T-cell (primary cell): ENCODE measurements at regions not wholly inside any gene's neighbourhood (a gene's known extent, or its start where the extent isn't known, plus 50 kb on each side); places are given as distances from the start of the nearest gene placed in this dataset.
"Not testable (repeated sequence)": the region's sequence is repeated elsewhere in the genome, so short reads cannot be mapped to it uniquely, and the experiment has no call there.

Experiments
- ATAC-seq, 4 experiments: fragments of 200-7000 bp in 3 of 4; fragments of 150-1000 bp in 1 of 4; cut with Tn5 transposase; replicated peaks in 1 of 4; 1 replicate in 3 of 4; 2 replicates in 1 of 4; pipeline ENCODE4 v1.10.0; 2021; ENCODE audit warnings: moderate library complexity in 3 of 4, mild to moderate bottlenecking in 2 of 4, moderate number of reproducible peaks in 1 of 4
- CTCF ChIA-PET, 2 donors: fragments of 300-600 bp; sonication (Branson Sonifier 250); formaldehyde crosslinking; loops; one replicate each; lab custom pipeline; 2022; ENCODE audit warnings: antibody characterized with exemption in 2 of 2; lab: Charles Lee
- POLR2A ChIA-PET, 2 donors: fragments of 300-600 bp; sonication (Branson Sonifier 250); formaldehyde crosslinking; loops; one replicate each; lab custom pipeline; 2022; ENCODE audit warnings: antibody characterized with exemption in 2 of 2; lab: Charles Lee
- DNase-seq, 35 experiments: peaks; one replicate each; pipeline versions ENCODE4 v3.0.0 to v3.0.0-alpha.2; 2013 to 2023
- H3K27ac ChIP-seq: one replicate; pipeline ENCODE4 v1.5.1; 2013; ENCODE audit warnings: low read length
- H3K27me3 ChIP-seq, 2 experiments: replicated peaks in 1 of 2; 1 replicate in 1 of 2; 2 replicates in 1 of 2; pipeline versions ENCODE4 v1.6.1 to v1.7.0; 2013; ENCODE audit warnings: low read length in 1 of 2, mixed read lengths in 1 of 2; ENCODE audit not compliant: control insufficient read depth in 2 of 2, insufficient read depth in 2 of 2; ENCODE audit errors: extremely low read depth in 1 of 2
- H3K36me3 ChIP-seq, 2 donors: 1 replicate in 1 of 2; 2 replicates in 1 of 2; pipeline versions ENCODE4 v1.6.1 to v1.7.0; 2013; ENCODE audit warnings: low read length in 1 of 2; ENCODE audit not compliant: control insufficient read depth in 2 of 2, insufficient read depth in 1 of 2; ENCODE audit errors: extremely low read depth in 1 of 2
- H3K4me1 ChIP-seq, 2 experiments: 1 replicate in 1 of 2; 2 replicates in 1 of 2; pipeline versions ENCODE4 v1.6.1 to v1.7.0; 2013; ENCODE audit warnings: low read length in 2 of 2, mixed read lengths in 1 of 2; ENCODE audit not compliant: insufficient read depth in 2 of 2, control insufficient read depth in 1 of 2; ENCODE audit errors: extremely low read depth in 1 of 2
- H3K4me3 ChIP-seq, 2 donors: 1 replicate in 1 of 2; 2 replicates in 1 of 2; pipeline versions ENCODE4 v1.5.1 to v1.7.0; 2013; ENCODE audit warnings: mild to moderate bottlenecking in 2 of 2, low read length in 1 of 2, moderate library complexity in 1 of 2; ENCODE audit not compliant: control insufficient read depth in 1 of 2; ENCODE audit errors: extremely low read depth in 1 of 2
- H3K9me3 ChIP-seq: 2 replicates; pipeline ENCODE4 v1.7.0; 2013
- H3K27ac Mint-ChIP-seq, 2 donors: one replicate each; pipeline ENCODE4 v1.8.0; 2020 to 2021; ENCODE audit warnings: mild to moderate bottlenecking in 2 of 2, mixed read lengths in 2 of 2
- H3K27me3 Mint-ChIP-seq, 2 donors: one replicate each; pipeline ENCODE4 v1.8.0; 2021 to 2022; ENCODE audit warnings: mixed read lengths in 2 of 2
- H3K36me3 Mint-ChIP-seq: one replicate; pipeline ENCODE4 v1.8.0; 2021; ENCODE audit warnings: mixed read lengths
- H3K4me1 Mint-ChIP-seq, 3 donors: one replicate each; pipeline ENCODE4 v1.8.0; 2020 to 2022; ENCODE audit warnings: mixed read lengths in 3 of 3, mild to moderate bottlenecking in 1 of 3
- H3K4me3 Mint-ChIP-seq, 3 donors: one replicate each; pipeline ENCODE4 v1.8.0; 2020 to 2022; ENCODE audit warnings: mild to moderate bottlenecking in 3 of 3, mixed read lengths in 3 of 3, moderate library complexity in 3 of 3
- H3K9me3 Mint-ChIP-seq, 3 donors: one replicate each; pipeline ENCODE4 v1.8.0; 2020 to 2022; ENCODE audit warnings: mixed read lengths in 3 of 3
- WGBS: methylation state at CpG from one replicate; pipeline ENCODE4 v1.1.5; 2013; ENCODE audit warnings: missing lambda C conversion rate; ENCODE audit not compliant: insufficient coverage; 5-methylcytosine and 5-hydroxymethylcytosine counted together

GRCh38 chr6:61585504-61585903 lies 700.5 kb downstream of the KHDRBS2 start:
- no peaks in the 10 kb centered on the region for H3K4me1 ChIP-seq
- CTCF ChIA-PET = no interaction called here
- peaks cover 0 to 25% (median 22%) of the 10 kb centered on the region in 3 donors for H3K9me3 Mint-ChIP-seq
- no peaks in the 10 kb centered on the region for H3K36me3 Mint-ChIP-seq
- POLR2A ChIA-PET = no interaction called here
- no peaks in the 10 kb centered on the region for H3K36me3 ChIP-seq
- H3K9me3 ChIP-seq = peaks cover 2% of the 10 kb centered on the region
- DNase-seq (no peak), ATAC-seq (no peak)
- no peak overlapping the region for H3K4me3 ChIP-seq
- H3K27me3 ChIP-seq = no peaks in the 10 kb centered on the region
- H3K27me3 Mint-ChIP-seq = no peaks in the 10 kb centered on the region
- H3K4me3 Mint-ChIP-seq = no peak overlapping the region
- no peak overlapping the region for H3K27ac Mint-ChIP-seq
- no CpG with 5 or more reads among the region's 2 CpGs for WGBS
- no peak overlapping the region for H3K27ac ChIP-seq
- H3K4me1 Mint-ChIP-seq = no peaks in the 10 kb centered on the region

GRCh38 chr6:61562098-61562497 lies 723.9 kb downstream of the KHDRBS2 start:
- no peaks in the 10 kb centered on the region for H3K27me3 ChIP-seq
- H3K36me3 ChIP-seq = no peaks in the 10 kb centered on the region
- CTCF ChIA-PET = no interaction called here
- H3K9me3 ChIP-seq = no peaks in the 10 kb centered on the region
- no peaks in the 10 kb centered on the region for H3K4me1 Mint-ChIP-seq
- peaks cover 19 to 47% (median 37%) of the 10 kb centered on the region in 3 donors for H3K9me3 Mint-ChIP-seq
- ATAC-seq = no peak
- no peak overlapping the region for H3K27ac ChIP-seq
- no peaks in the 10 kb centered on the region for H3K36me3 Mint-ChIP-seq
- no peaks in the 10 kb centered on the region for H3K4me1 ChIP-seq
- no peak overlapping the region for H3K4me3 Mint-ChIP-seq
- no peak overlapping the region for H3K27ac Mint-ChIP-seq
- WGBS = no CpG with 5 or more reads among the region's 1 CpG
- no peaks in the 10 kb centered on the region for H3K27me3 Mint-ChIP-seq
- POLR2A ChIA-PET = no interaction called here
- no peak overlapping the region for H3K4me3 ChIP-seq
- no peak for DNase-seq

- H3K4me1 Mint-ChIP-seq = no peaks in the 10 kb centered on the region
- ATAC-seq (no peak), DNase-seq (no peak)
- H3K27me3 ChIP-seq = no peaks in the 10 kb centered on the region
- H3K27me3 Mint-ChIP-seq = no peaks in the 10 kb centered on the region
- no peak overlapping the region for H3K27ac Mint-ChIP-seq
- no peak overlapping the region for H3K4me3 ChIP-seq
- WGBS = no CpG with 5 or more reads among the region's 1 CpG
- CTCF ChIA-PET = no interaction called here
- no peaks in the 10 kb centered on the region for H3K36me3 Mint-ChIP-seq
- H3K9me3 Mint-ChIP-seq = peaks cover 24 to 60% (median 33%) of the 10 kb centered on the region in 3 donors
- H3K27ac ChIP-seq = no peak overlapping the region
- no peaks in the 10 kb centered on the region for H3K4me1 ChIP-seq
- no peaks in the 10 kb centered on the region for H3K36me3 ChIP-seq
- no peaks in the 10 kb centered on the region for H3K9me3 ChIP-seq
- POLR2A ChIA-PET = no interaction called here
- H3K4me3 Mint-ChIP-seq = no peak overlapping the region
These were observed 727.2 kb downstream of the KHDRBS2 start for GRCh38 chr6:61558796-61559195.

GRCh38 chr6:61555993-61556392 lies 730.0 kb downstream of the KHDRBS2 start:
- Mint-ChIP-seq H3K4me1 (no peaks in the 10 kb centered on the region), H3K4me3 (no peak overlapping the region), H3K27me3 (no peaks in the 10 kb centered on the region), H3K27ac (no peak overlapping the region), H3K9me3 (peaks cover 30 to 70% (median 31%) of the 10 kb centered on the region in 3 donors), H3K36me3 (no peaks in the 10 kb centered on the region)
- H3K27ac ChIP-seq = no peak overlapping the region
- no peak overlapping the region for H3K4me3 ChIP-seq
- H3K9me3 ChIP-seq = no peaks in the 10 kb centered on the region
- CTCF ChIA-PET = no interaction called here
- no peak for DNase-seq
- POLR2A ChIA-PET = interaction anchor here in 1 of 2 donors (0.5 kb wide), 1 partner anchor 81 kb away, joined by 3 read pairs; no protein-coding TSS in a partner anchor
- no peaks in the 10 kb centered on the region for H3K27me3 ChIP-seq
- 100% methylated on average over 1 of the region's 6 CpGs for WGBS
- no peak for ATAC-seq
- no peaks in the 10 kb centered on the region for H3K4me1 ChIP-seq
- H3K36me3 ChIP-seq = no peaks in the 10 kb centered on the region

GRCh38 chr6:61538801-61539200 lies 747.2 kb downstream of the KHDRBS2 start:
- H3K36me3 ChIP-seq = no peaks in the 10 kb centered on the region
- no CpG with 5 or more reads among the region's 3 CpGs for WGBS
- no peaks in the 10 kb centered on the region for H3K4me1 Mint-ChIP-seq
- no peaks in the 10 kb centered on the region for H3K4me1 ChIP-seq
- ATAC-seq = no peak
- peaks cover 4% of the 10 kb centered on the region for H3K9me3 ChIP-seq
- H3K4me3 ChIP-seq = no peak overlapping the region
- peaks cover 35 to 48% (median 43%) of the 10 kb centered on the region in 3 donors for H3K9me3 Mint-ChIP-seq
- H3K27me3 Mint-ChIP-seq = no peaks in the 10 kb centered on the region
- CTCF ChIA-PET = no interaction called here
- H3K4me3 Mint-ChIP-seq = no peak overlapping the region
- DNase-seq = no peak
- no peak overlapping the region for H3K27ac ChIP-seq
- POLR2A ChIA-PET = no interaction called here
- no peaks in the 10 kb centered on the region for H3K27me3 ChIP-seq
- H3K27ac Mint-ChIP-seq = no peak overlapping the region
- H3K36me3 Mint-ChIP-seq = no peaks in the 10 kb centered on the region

- no CpG with 5 or more reads among the region's 2 CpGs for WGBS
- H3K27ac Mint-ChIP-seq, ATAC-seq, CTCF ChIA-PET, H3K4me3 ChIP-seq, H3K27me3 Mint-ChIP-seq, H3K9me3 ChIP-seq, H3K27ac ChIP-seq, POLR2A ChIA-PET, H3K4me1 ChIP-seq, H3K36me3 Mint-ChIP-seq, DNase-seq, H3K4me1 Mint-ChIP-seq, H3K36me3 ChIP-seq, H3K4me3 Mint-ChIP-seq, H3K27me3 ChIP-seq: not testable (repeated sequence)
- peaks cover 35 to 45% (median 44%) of the 10 kb centered on the region in 3 donors for H3K9me3 Mint-ChIP-seq
These were observed 753.3 kb downstream of the KHDRBS2 start for GRCh38 chr6:61532749-61533148.
